H1 (cell line): ENCODE measurements at regions not wholly inside any gene's neighbourhood (a gene's known extent, or its start where the extent isn't known, plus 50 kb on each side); places are given as distances from the start of the nearest gene placed in this dataset.

Experiments used
- CTCF ChIA-PET: fragments of 300-600 bp; sonication (Branson Sonifier 250); formaldehyde crosslinking; loops from one replicate; lab custom pipeline; 2021; ENCODE audit not compliant: partially characterized antibody; lab: Charles Lee
- POLR2A ChIA-PET: fragments of 300-600 bp; sonication (Branson Sonifier 250); formaldehyde crosslinking; loops from one replicate; lab custom pipeline; 2021; ENCODE audit warnings: inconsistent platforms; ENCODE audit not compliant: partially characterized antibody; lab: Charles Lee
- DNase-seq, 2 experiments: peaks; one replicate each; pipeline versions ENCODE4 v3.0.0 to v3.0.0-alpha.2; 2010 to 2022; ENCODE audit warnings: low spot score in 2 of 2, low read depth in 1 of 2, mixed read lengths in 1 of 2
- FAIRE-seq: peaks from 2 replicates; lab custom pipeline; 2011; peaks lifted over from hg19 to GRCh38; lab: Jason Lieb, UNC
- H2AFZ ChIP-seq: 2 replicates; pipeline ENCODE4 v1.8.1; 2012; ENCODE audit warnings: low read length, inconsistent platforms
- H2AK5ac ChIP-seq: 2 replicates; pipeline ENCODE4 v1.6.1; 2013; ENCODE audit warnings: low read depth, low read length
- H2BK120ac ChIP-seq: replicated peaks from 2 replicates; pipeline ENCODE3; 2013; ENCODE audit warnings: low read depth, low read length, inconsistent platforms
- H2BK12ac ChIP-seq: 2 replicates; pipeline ENCODE4 v1.6.1; 2013; ENCODE audit warnings: low read depth, low read length
- H2BK15ac ChIP-seq: 2 replicates; pipeline ENCODE4 v1.6.1; 2013; ENCODE audit warnings: low read length
- H2BK20ac ChIP-seq: 2 replicates; pipeline ENCODE4 v1.6.1; 2013; ENCODE audit warnings: low read length
- H2BK5ac ChIP-seq: 2 replicates; pipeline ENCODE4 v1.6.1; 2013; ENCODE audit warnings: low read depth, low read length
- H3K14ac ChIP-seq: 2 replicates; pipeline ENCODE4 v1.6.1; 2013; ENCODE audit warnings: inconsistent platforms; ENCODE audit not compliant: insufficient read length
- H3K18ac ChIP-seq: 2 replicates; pipeline ENCODE4 v1.6.1; 2013; ENCODE audit warnings: low read length; ENCODE audit errors: extremely low read depth
- H3K23ac ChIP-seq: 2 replicates; pipeline ENCODE4 v1.6.1; 2013; ENCODE audit warnings: inconsistent platforms; ENCODE audit not compliant: insufficient read length
- H3K23me2 ChIP-seq: 2 replicates; pipeline ENCODE4 v1.6.1; 2013; ENCODE audit warnings: low read depth, low read length
- H3K27ac ChIP-seq: 2 replicates; pipeline ENCODE4 v1.6.1; 2011; ENCODE audit warnings: low read depth, low read length, inconsistent platforms
- H3K27me3 ChIP-seq, 4 experiments: replicated peaks in 1 of 4; 1 replicate in 1 of 4; 2 replicates in 3 of 4; pipeline versions ENCODE4 v1.6.1 to v1.8.1; 2011 to 2013; ENCODE audit warnings: low read length in 3 of 4, mild to moderate bottlenecking in 3 of 4, inconsistent platforms in 2 of 4, mixed read lengths in 2 of 4, moderate library complexity in 1 of 4; ENCODE audit not compliant: control insufficient read depth in 3 of 4, insufficient read depth in 3 of 4; ENCODE audit errors: extremely low read depth in 1 of 4
- H3K36me3 ChIP-seq, 4 experiments: 2 replicates each; pipeline versions ENCODE4 v1.6.1 to v1.8.1; 2011 to 2013; ENCODE audit warnings: mild to moderate bottlenecking in 4 of 4, low read length in 3 of 4, moderate library complexity in 2 of 4, control low read depth in 1 of 4, inconsistent platforms in 1 of 4; ENCODE audit not compliant: insufficient read depth in 4 of 4, control insufficient read depth in 2 of 4
- H3K4ac ChIP-seq: replicated peaks from 2 replicates; pipeline ENCODE3; 2013; ENCODE audit warnings: low read length, low read depth, mixed read lengths, inconsistent platforms; ENCODE audit not compliant: insufficient read length
- H3K4me1 ChIP-seq, 4 experiments: replicated peaks in 1 of 4; 1 replicate in 1 of 4; 2 replicates in 3 of 4; pipeline versions ENCODE4 v1.6.1 to v1.8.1; 2011 to 2013; ENCODE audit warnings: low read length in 3 of 4, inconsistent platforms in 2 of 4, mixed read lengths in 1 of 4; ENCODE audit not compliant: insufficient read depth in 4 of 4, control insufficient read depth in 3 of 4
- H3K4me2 ChIP-seq, 2 experiments: 2 replicates each; pipeline versions ENCODE4 v1.6.1 to v1.8.1; 2011 to 2013; ENCODE audit warnings: low read depth in 2 of 2, low read length in 2 of 2, control low read depth in 1 of 2, inconsistent platforms in 1 of 2, mild to moderate bottlenecking in 1 of 2; ENCODE audit not compliant: insufficient read depth in 1 of 2
- H3K4me3 ChIP-seq, 4 experiments: fragments of 200-600, 300-600 bp in 1 of 4; sonication (generic), shearing (Covaris generic), sonication (Bioruptor Twin) in 1 of 4; 2 replicates each; pipeline versions ENCODE4 v1.5.1 to v1.8.1; 2011 to 2016; ENCODE audit warnings: low read length in 4 of 4, low read depth in 3 of 4, control low read depth in 2 of 4, inconsistent platforms in 2 of 4, mild to moderate bottlenecking in 2 of 4, mixed read lengths in 1 of 4, moderate library complexity in 1 of 4; ENCODE audit not compliant: insufficient read depth in 2 of 4; ENCODE audit errors: extremely low read depth in 1 of 4
- H3K56ac ChIP-seq: replicated peaks from 2 replicates; pipeline ENCODE3; 2013; ENCODE audit warnings: low read depth, mild to moderate bottlenecking, mixed read lengths, low read length, inconsistent platforms; ENCODE audit not compliant: insufficient read length
- H3K79me1 ChIP-seq: 2 replicates; pipeline ENCODE4 v1.6.1; 2013; ENCODE audit warnings: low read depth, low read length, control low read depth
- H3K79me2 ChIP-seq, 2 experiments: 2 replicates each; pipeline versions ENCODE4 v1.6.1 to v1.8.1; 2012 to 2013; ENCODE audit warnings: low read length in 2 of 2, mild to moderate bottlenecking in 2 of 2, inconsistent platforms in 1 of 2; ENCODE audit not compliant: insufficient read depth in 2 of 2, control insufficient read depth in 1 of 2
- H3K9ac ChIP-seq, 4 experiments: replicated peaks in 1 of 4; 1 replicate in 1 of 4; 2 replicates in 3 of 4; pipeline versions ENCODE4 v1.6.1 to v1.8.1; 2011 to 2013; ENCODE audit warnings: low read depth in 3 of 4, low read length in 3 of 4, control low read depth in 2 of 4, mild to moderate bottlenecking in 2 of 4, moderate library complexity in 2 of 4, inconsistent platforms in 1 of 4; ENCODE audit errors: extremely low read depth in 1 of 4
- H3K9me3 ChIP-seq, 2 experiments: 2 replicates each; pipeline versions ENCODE4 v1.6.1 to v1.8.1; 2012 to 2013; ENCODE audit warnings: mild to moderate bottlenecking in 2 of 2, moderate library complexity in 2 of 2, control low read depth in 1 of 2, inconsistent platforms in 1 of 2, low read depth in 1 of 2, low read length in 1 of 2, mixed read lengths in 1 of 2; ENCODE audit not compliant: insufficient read depth in 2 of 2
- H4K20me1 ChIP-seq, 2 experiments: replicated peaks in 1 of 2; 2 replicates each; pipeline versions ENCODE3 to v1.8.1; 2011 to 2013; ENCODE audit warnings: inconsistent platforms in 2 of 2, low read length in 2 of 2, mild to moderate bottlenecking in 1 of 2; ENCODE audit not compliant: insufficient read depth in 2 of 2, control insufficient read depth in 1 of 2
- H4K5ac ChIP-seq: 2 replicates; pipeline ENCODE4 v1.6.1; 2013; ENCODE audit warnings: low read length, low read depth, mixed read lengths, inconsistent platforms; ENCODE audit not compliant: insufficient read length
- H4K8ac ChIP-seq: 2 replicates; pipeline ENCODE4 v1.8.0; 2013; ENCODE audit warnings: mild to moderate bottlenecking, moderate library complexity, low read length, inconsistent platforms; ENCODE audit not compliant: insufficient read depth; ENCODE audit errors: extremely low read depth
- H4K91ac ChIP-seq: replicated peaks from 2 replicates; pipeline ENCODE3; 2013; ENCODE audit warnings: low read length, mixed read lengths, inconsistent platforms; ENCODE audit not compliant: insufficient read length
- CBX8 ChIP-seq: fragments of 300-800, 300-1000 bp; sonication (generic); IDR thresholded peaks from 2 replicates; pipeline ENCODE4 v1.7.1; 2016; ENCODE audit warnings: low read depth, low read length, borderline replicate concordance
- WGBS, 2 experiments: shearing (Covaris generic) in 1 of 2; methylation state at CpG; one replicate each; pipeline versions ENCODE4 v1.1.6 to v1.1.7; 2013 to 2015; ENCODE audit warnings: low lambda C conversion rate in 2 of 2, mixed read lengths in 2 of 2, inconsistent platforms in 1 of 2, low coverage in 1 of 2, missing lambda C conversion rate in 1 of 2; ENCODE audit not compliant: insufficient replicate concordance in 2 of 2, insufficient coverage in 1 of 2, insufficient read length in 1 of 2; ENCODE audit errors: extremely low coverage in 1 of 2, missing lambda C conversion rate in 1 of 2; 5-methylcytosine and 5-hydroxymethylcytosine counted together

GRCh38 chr7:45366475-45366874 lies 207.7 kb upstream of the ADCY1 start:
- Histone ChIP-seq H3K56ac (no peak overlapping the region), H3K36me3 (no peaks in the 10 kb centered on the region), H4K91ac (no peak overlapping the region), H3K23ac (no peak overlapping the region), H3K27me3 (no peaks in the 10 kb centered on the region), H4K20me1 (no peaks in the 10 kb centered on the region), H3K27ac (no peak overlapping the region), H2BK20ac (no peak overlapping the region), H3K18ac (no peak overlapping the region), H3K79me2 (no peaks in the 10 kb centered on the region), H4K8ac (no peak overlapping the region), H2AK5ac (no peak overlapping the region), H3K14ac (no peak overlapping the region), H3K4me1 (no peaks in the 10 kb centered on the region), H3K4me3 (no peak overlapping the region), H3K23me2 (no peaks in the 10 kb centered on the region; the same call in 1 of the 2 replicates), H3K9me3 (no peaks in the 10 kb centered on the region), H2BK12ac (no peak overlapping the region), H3K79me1 (no peaks in the 10 kb centered on the region), H3K4me2 (no peak overlapping the region), H2BK120ac (peak overlapping the region; percentile 21), H2AFZ (no peak overlapping the region), H2BK15ac (no peak overlapping the region), H2BK5ac (no peak overlapping the region), H3K4ac (no peak overlapping the region), H3K9ac (no peak overlapping the region), H4K5ac (no peak overlapping the region)
- POLR2A ChIA-PET: no interaction called here
- CTCF ChIA-PET: no interaction called here
- TF ChIP-seq CBX8: no peak
- DNase-seq (no peak), FAIRE-seq (peak; percentile 28)
- WGBS, 2 experiments: 89% methylated on average over 3 of the region's 3 CpGs; no CpG with 5 or more reads in 1 of the 2 experiments
